Mesendoderm (in vitro differentiated cells): ENCODE measurements at regions not wholly inside any gene's neighbourhood (a gene's known extent, or its start where the extent isn't known, plus 50 kb on each side); places are given as distances from the start of the nearest gene placed in this dataset.
A peak's percentile ranks its signal among the peaks of the same experiment; 100 is the strongest.

Experiments
- DNase-seq: peaks from one replicate; pipeline ENCODE4 v3.0.0; 2013
- H2AK5ac ChIP-seq: 2 replicates; pipeline ENCODE4 v1.6.1; 2013; ENCODE audit warnings: low read length, inconsistent platforms
- H2BK120ac ChIP-seq: 2 replicates; pipeline ENCODE4 v1.6.1; 2013; ENCODE audit warnings: low read depth, mild to moderate bottlenecking, low read length, moderate library complexity, mixed read lengths
- H2BK15ac ChIP-seq: replicated peaks from 2 replicates; pipeline ENCODE4 v1.6.1; 2013; ENCODE audit warnings: low read depth, mild to moderate bottlenecking, moderate library complexity
- H2BK5ac ChIP-seq: 2 replicates; pipeline ENCODE4 v1.6.1; 2013; ENCODE audit warnings: low read length, inconsistent platforms
- H3K18ac ChIP-seq: 2 replicates; pipeline ENCODE4 v1.6.1; 2013; ENCODE audit warnings: mild to moderate bottlenecking, low read length, mixed read lengths
- H3K23ac ChIP-seq: one replicate; pipeline ENCODE4 v1.6.1; 2013; ENCODE audit warnings: low read length
- H3K27ac ChIP-seq: 2 replicates; pipeline ENCODE4 v1.5.1; 2013; ENCODE audit warnings: low read depth, mild to moderate bottlenecking, inconsistent platforms, low read length, moderate library complexity
- H3K27me3 ChIP-seq: 2 replicates; pipeline ENCODE4 v1.6.1; 2013; ENCODE audit warnings: low read length, control low read depth, mild to moderate bottlenecking, inconsistent platforms; ENCODE audit not compliant: insufficient read depth, poor library complexity
- H3K36me3 ChIP-seq: 2 replicates; pipeline ENCODE4 v1.6.1; 2013; ENCODE audit warnings: low read length, inconsistent platforms; ENCODE audit not compliant: control insufficient read depth, insufficient read depth
- H3K4ac ChIP-seq: one replicate; pipeline ENCODE4 v1.6.1; 2013; ENCODE audit warnings: low read depth, mild to moderate bottlenecking, low read length, moderate library complexity
- H3K4me1 ChIP-seq: 2 replicates; pipeline ENCODE4 v1.6.1; 2013; ENCODE audit warnings: low read depth, low read length, inconsistent platforms; ENCODE audit not compliant: control insufficient read depth
- H3K4me2 ChIP-seq: 2 replicates; pipeline ENCODE4 v1.6.1; 2013; ENCODE audit warnings: low read length
- H3K4me3 ChIP-seq: 2 replicates; pipeline ENCODE4 v1.5.1; 2013; ENCODE audit warnings: mild to moderate bottlenecking, low read length
- H3K56ac ChIP-seq: one replicate; pipeline ENCODE4 v1.6.1; 2013; ENCODE audit warnings: low read length
- H3K79me1 ChIP-seq: 2 replicates; pipeline ENCODE4 v1.6.1; 2013; ENCODE audit warnings: low read length, inconsistent platforms
- H3K79me2 ChIP-seq: 2 replicates; pipeline ENCODE4 v1.6.1; 2013; ENCODE audit warnings: mild to moderate bottlenecking, low read length; ENCODE audit not compliant: control insufficient read depth, insufficient read depth
- H3K9ac ChIP-seq: 2 replicates; pipeline ENCODE4 v1.6.1; 2013; ENCODE audit warnings: low read length, inconsistent platforms
- H4K5ac ChIP-seq: one replicate; pipeline ENCODE4 v1.6.1; 2013; ENCODE audit warnings: low read length
- H4K8ac ChIP-seq: one replicate; pipeline ENCODE4 v1.6.1; 2013; ENCODE audit warnings: low read depth, mild to moderate bottlenecking, control low read depth, low read length, moderate library complexity
- WGBS: extraction: QIAGEN DNeasy Blood & Tissue Kit; methylation state at CpG from one replicate; pipeline ENCODE4 v1.1.7; 2013; ENCODE audit warnings: low lambda C conversion rate, missing lambda C conversion rate; ENCODE audit not compliant: insufficient coverage; ENCODE audit errors: extremely low coverage; 5-methylcytosine and 5-hydroxymethylcytosine counted together

DNA sequence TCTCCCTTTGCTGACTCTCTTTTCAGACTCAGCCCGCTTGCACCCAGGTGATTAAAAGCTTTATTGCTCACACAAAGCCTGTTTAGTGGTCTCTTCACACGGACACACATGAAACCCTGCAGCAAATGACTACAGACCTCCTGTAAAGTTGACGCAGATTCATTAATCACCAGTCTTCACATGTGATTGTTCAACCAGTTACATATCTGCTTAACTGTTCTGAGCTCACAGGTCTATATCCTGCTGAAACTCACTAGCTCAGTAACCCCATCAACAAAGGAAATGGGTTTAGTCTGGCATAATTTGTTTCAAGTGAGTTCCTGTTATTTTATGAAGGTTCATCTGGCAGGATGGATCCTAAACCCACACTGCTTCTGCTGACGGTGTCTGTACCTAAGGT lies 68.4 kb upstream of the GJA8 start:
- no peak overlapping the region for H2BK15ac ChIP-seq
- peak overlapping the region; percentile 79 for H3K56ac ChIP-seq
- peak overlapping the region; percentile 26 for H4K5ac ChIP-seq
- H2BK120ac ChIP-seq: peak overlapping the region; percentile 95
- H3K79me2 ChIP-seq: no peaks in the 10 kb centered on the region
- H3K4me1 ChIP-seq: peaks cover 30% of the 10 kb centered on the region
- no peak overlapping the region for H2AK5ac ChIP-seq
- peak overlapping the region; percentile 95 for H2BK5ac ChIP-seq
- no peak overlapping the region for H3K23ac ChIP-seq
- H3K4ac ChIP-seq: peak overlapping the region; percentile 6
- peak overlapping the region; percentile 66 for H3K27ac ChIP-seq
- no peaks in the 10 kb centered on the region for H3K79me1 ChIP-seq
- H3K9ac ChIP-seq: peak overlapping the region; percentile 45
- H3K27me3 ChIP-seq: no peaks in the 10 kb centered on the region
- H3K4me3 ChIP-seq: no peak overlapping the region
- WGBS: no CpG with 5 or more reads among the region's 4 CpGs
- no peak overlapping the region for H4K8ac ChIP-seq
- H3K36me3 ChIP-seq: no peaks in the 10 kb centered on the region
- H3K18ac ChIP-seq: peak overlapping the region; percentile 52
- no peak overlapping the region for H3K4me2 ChIP-seq
- DNase-seq: peak; percentile 91

DNA sequence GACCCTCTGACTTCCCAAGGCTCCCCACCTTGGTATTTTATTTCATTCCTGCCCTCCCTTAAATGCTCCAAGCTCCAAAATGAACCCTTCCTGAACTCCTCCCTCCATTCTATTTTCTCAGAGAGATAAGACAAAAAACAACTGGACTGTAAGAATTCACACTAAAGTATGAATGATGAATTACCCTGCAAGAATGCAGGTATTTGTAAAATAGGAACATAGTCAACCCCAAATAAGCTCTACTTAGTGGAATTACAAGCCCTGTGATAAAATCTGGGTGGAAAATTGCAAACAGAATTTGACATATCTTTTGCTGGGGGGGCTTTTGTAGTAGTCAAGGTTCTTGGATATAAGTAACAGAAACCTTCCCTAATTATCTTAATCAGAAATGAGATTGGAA lies 67.8 kb upstream of the GJA8 start:
- DNase-seq: no peak
- no peak overlapping the region for H4K8ac ChIP-seq
- H3K4me3 ChIP-seq: no peak overlapping the region
- no peaks in the 10 kb centered on the region for H3K36me3 ChIP-seq
- no peak overlapping the region for H3K4me2 ChIP-seq
- H2AK5ac ChIP-seq: peak overlapping the region; percentile 80
- H3K23ac ChIP-seq: no peak overlapping the region
- peak overlapping the region; percentile 66 for H3K27ac ChIP-seq
- peak overlapping the region; percentile 96 for H2BK5ac ChIP-seq
- peak overlapping the region; percentile 75 for H3K4ac ChIP-seq
- peak overlapping the region; percentile 26 for H4K5ac ChIP-seq
- no peaks in the 10 kb centered on the region for H3K79me1 ChIP-seq
- H3K27me3 ChIP-seq: no peaks in the 10 kb centered on the region
- H3K4me1 ChIP-seq: peaks cover 30% of the 10 kb centered on the region
- H3K56ac ChIP-seq: peak overlapping the region; percentile 79
- H2BK120ac ChIP-seq: peak overlapping the region; percentile 95
- peak overlapping the region; percentile 100 for H3K18ac ChIP-seq
- peak overlapping the region; percentile 80 for H2BK15ac ChIP-seq
- H3K79me2 ChIP-seq: no peaks in the 10 kb centered on the region
- peak overlapping the region; percentile 45 for H3K9ac ChIP-seq

DNA sequence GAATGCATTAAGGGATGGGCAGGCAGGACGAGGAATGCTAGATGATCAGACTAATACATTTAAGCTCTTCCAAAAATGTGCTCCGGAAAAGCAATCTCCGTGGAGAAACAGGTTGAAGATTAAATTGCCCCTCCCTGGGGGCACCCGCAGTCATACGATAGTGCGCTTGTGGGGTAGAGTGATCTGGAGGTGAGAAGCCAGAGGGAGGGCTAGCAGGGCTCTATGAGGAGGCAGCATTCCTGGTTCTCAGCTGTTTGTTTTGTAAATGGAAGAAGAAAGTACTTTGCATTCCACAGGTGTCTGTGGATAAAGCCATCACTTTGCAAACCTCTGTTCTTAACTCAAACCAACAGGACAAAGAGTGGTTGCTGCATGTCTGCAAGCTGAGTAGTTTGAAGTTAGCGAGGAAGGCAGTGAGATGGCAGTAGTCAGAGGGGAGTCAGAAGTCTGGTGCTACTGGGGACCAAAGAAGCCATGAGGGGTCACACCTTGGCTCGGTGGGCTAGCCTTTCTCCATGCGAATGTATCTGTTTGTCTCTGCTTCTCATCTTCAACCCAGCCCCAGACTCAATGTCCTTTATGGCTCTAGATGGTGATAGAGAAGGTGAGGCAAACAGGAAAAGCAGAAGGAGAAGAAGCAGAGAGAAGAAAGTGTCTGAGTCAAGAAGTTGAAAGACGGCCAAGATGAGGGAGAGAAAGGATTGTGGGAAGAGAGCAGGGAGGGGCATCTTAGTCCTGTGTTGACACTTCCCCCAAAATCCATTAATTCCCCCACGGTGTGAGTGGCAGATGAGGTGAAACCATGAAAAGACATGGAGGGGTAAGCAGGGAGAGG lies 65.2 kb upstream of the GJA8 start:
- Histone ChIP-seq H3K4me2 (no peak overlapping the region), H3K79me1 (no peaks in the 10 kb centered on the region), H3K27ac (peak overlapping the region; percentile 65), H3K56ac (peak overlapping the region; percentile 75), H3K27me3 (no peaks in the 10 kb centered on the region), H4K5ac (no peak overlapping the region), H3K18ac (peak overlapping the region; percentile 79), H3K9ac (no peak overlapping the region), H3K4me3 (no peak overlapping the region), H2BK15ac (no peak overlapping the region), H2BK120ac (peak overlapping the region; percentile 69), H2BK5ac (peak overlapping the region; percentile 66), H3K4me1 (peaks cover 30% of the 10 kb centered on the region), H4K8ac (no peak overlapping the region), H2AK5ac (peak overlapping the region; percentile 70), H3K23ac (no peak overlapping the region), H3K4ac (peak overlapping the region; percentile 91), H3K79me2 (no peaks in the 10 kb centered on the region), H3K36me3 (no peaks in the 10 kb centered on the region)
- peak; percentile 94 for DNase-seq
- no CpG with 5 or more reads among the region's 11 CpGs for WGBS

DNA sequence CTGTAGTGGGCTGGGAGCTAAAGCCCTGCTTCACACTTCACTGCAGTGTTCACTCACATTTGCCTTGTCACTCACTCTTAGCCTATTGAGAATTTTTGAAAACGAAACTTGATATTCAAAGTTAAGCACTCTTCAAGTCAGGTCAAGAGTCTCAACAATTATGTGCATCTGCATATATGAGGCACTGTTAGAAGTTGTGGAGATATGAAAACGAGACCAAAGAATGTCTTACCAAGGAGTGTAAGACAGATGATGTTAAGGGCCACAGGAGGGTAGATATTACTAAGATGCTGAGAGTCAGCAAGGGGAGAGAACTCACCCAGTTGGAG lies 64.7 kb upstream of the GJA8 start:
- H3K79me2 ChIP-seq: no peaks in the 10 kb centered on the region
- no peak overlapping the region for H3K9ac ChIP-seq
- H3K4me2 ChIP-seq: no peak overlapping the region
- H2BK120ac ChIP-seq: peak overlapping the region; percentile 80
- peak overlapping the region; percentile 77 for H3K4ac ChIP-seq
- H3K23ac ChIP-seq: no peak overlapping the region
- H4K8ac ChIP-seq: no peak overlapping the region
- no peaks in the 10 kb centered on the region for H3K79me1 ChIP-seq
- no CpG with 5 or more reads among the region's 2 CpGs for WGBS
- no peak for DNase-seq
- no peak overlapping the region for H3K4me3 ChIP-seq
- peak overlapping the region; percentile 57 for H3K56ac ChIP-seq
- peak overlapping the region; percentile 66 for H2BK5ac ChIP-seq
- no peak overlapping the region for H2BK15ac ChIP-seq
- no peaks in the 10 kb centered on the region for H3K36me3 ChIP-seq
- H4K5ac ChIP-seq: no peak overlapping the region
- peaks cover 28% of the 10 kb centered on the region for H3K4me1 ChIP-seq
- H3K27me3 ChIP-seq: no peaks in the 10 kb centered on the region
- H3K27ac ChIP-seq: peak overlapping the region; percentile 65
- no peak overlapping the region for H2AK5ac ChIP-seq
- H3K18ac ChIP-seq: peak overlapping the region; percentile 79

GRCh38 chr1:147840909-147841308 lies 61.7 kb upstream of the GJA8 start:
- Histone ChIP-seq H2BK5ac (no peak overlapping the region), H2AK5ac (peak overlapping the region; percentile 8), H3K79me2 (no peaks in the 10 kb centered on the region), H3K4me3 (no peak overlapping the region), H3K18ac (no peak overlapping the region), H3K4ac (peak overlapping the region; percentile 40), H3K23ac (no peak overlapping the region), H3K36me3 (no peaks in the 10 kb centered on the region), H4K8ac (no peak overlapping the region), H3K27me3 (no peaks in the 10 kb centered on the region), H3K4me2 (no peak overlapping the region), H4K5ac (no peak overlapping the region), H3K27ac (no peak overlapping the region), H2BK15ac (no peak overlapping the region), H3K4me1 (peaks cover 14% of the 10 kb centered on the region), H2BK120ac (no peak overlapping the region), H3K79me1 (no peaks in the 10 kb centered on the region), H3K9ac (no peak overlapping the region), H3K56ac (no peak overlapping the region)
- WGBS: no CpG with 5 or more reads among the region's 4 CpGs
- peak; percentile 85 for DNase-seq

GRCh38 chr1:147842578-147842977 lies 60.0 kb upstream of the GJA8 start:
- no peak overlapping the region for H2AK5ac ChIP-seq
- H3K27ac ChIP-seq: no peak overlapping the region
- WGBS: no CpG with 5 or more reads among the region's 8 CpGs
- peaks cover 9% of the 10 kb centered on the region for H3K4me1 ChIP-seq
- no peaks in the 10 kb centered on the region for H3K79me2 ChIP-seq
- no peak overlapping the region for H3K4me2 ChIP-seq
- no peak overlapping the region for H3K18ac ChIP-seq
- H3K9ac ChIP-seq: no peak overlapping the region
- no peak for DNase-seq
- no peaks in the 10 kb centered on the region for H3K79me1 ChIP-seq
- no peak overlapping the region for H2BK5ac ChIP-seq
- H4K5ac ChIP-seq: no peak overlapping the region
- H3K4me3 ChIP-seq: no peak overlapping the region
- no peak overlapping the region for H2BK15ac ChIP-seq
- H4K8ac ChIP-seq: no peak overlapping the region
- no peaks in the 10 kb centered on the region for H3K27me3 ChIP-seq
- H3K36me3 ChIP-seq: no peaks in the 10 kb centered on the region
- H3K56ac ChIP-seq: no peak overlapping the region
- H3K23ac ChIP-seq: no peak overlapping the region
- H3K4ac ChIP-seq: no peak overlapping the region
- H2BK120ac ChIP-seq: no peak overlapping the region
